ENCODE measurements at regions not wholly inside any gene's neighbourhood (a gene's known extent, or its start where the extent isn't known, plus 50 kb on each side); places are given as distances from the start of the nearest gene placed in this dataset.

DNA sequence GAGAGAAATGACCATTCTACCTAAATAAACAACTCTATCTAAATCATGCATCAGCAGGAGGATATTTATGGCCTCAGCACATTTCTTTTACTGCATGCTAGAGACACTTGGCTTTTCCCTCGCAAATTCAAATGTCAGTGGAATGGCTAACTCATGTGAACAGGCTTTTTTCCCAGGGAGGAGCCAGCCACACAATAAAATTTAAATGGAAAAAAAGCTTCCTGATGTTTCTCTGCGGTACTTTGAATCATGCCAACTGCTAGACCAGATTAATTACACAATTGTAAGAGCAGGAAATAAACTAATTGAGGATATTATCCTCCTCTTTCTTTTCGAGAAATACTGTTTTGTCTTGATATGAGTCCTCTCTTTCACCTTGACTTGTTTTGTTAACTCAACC lies 676.3 kb downstream of the IRS1 start:
- DNase-seq (ENCODE audit: low read depth in 1 of 2, low spot score in 1 of 2) = no peak
- H3K4me3 ChIP-seq (replicated peaks; ENCODE audit: insufficient read depth, low read length) = no peak overlapping the region
- no peak for TF ChIP-seq GABPA (IDR thresholded peaks at IDR 0.05; ENCODE audit: low read depth)
- no peak for TF ChIP-seq POLR2AphosphoS5 (IDR thresholded peaks at IDR 0.05; ENCODE audit: low read depth)
- TF ChIP-seq, protein P1, sequence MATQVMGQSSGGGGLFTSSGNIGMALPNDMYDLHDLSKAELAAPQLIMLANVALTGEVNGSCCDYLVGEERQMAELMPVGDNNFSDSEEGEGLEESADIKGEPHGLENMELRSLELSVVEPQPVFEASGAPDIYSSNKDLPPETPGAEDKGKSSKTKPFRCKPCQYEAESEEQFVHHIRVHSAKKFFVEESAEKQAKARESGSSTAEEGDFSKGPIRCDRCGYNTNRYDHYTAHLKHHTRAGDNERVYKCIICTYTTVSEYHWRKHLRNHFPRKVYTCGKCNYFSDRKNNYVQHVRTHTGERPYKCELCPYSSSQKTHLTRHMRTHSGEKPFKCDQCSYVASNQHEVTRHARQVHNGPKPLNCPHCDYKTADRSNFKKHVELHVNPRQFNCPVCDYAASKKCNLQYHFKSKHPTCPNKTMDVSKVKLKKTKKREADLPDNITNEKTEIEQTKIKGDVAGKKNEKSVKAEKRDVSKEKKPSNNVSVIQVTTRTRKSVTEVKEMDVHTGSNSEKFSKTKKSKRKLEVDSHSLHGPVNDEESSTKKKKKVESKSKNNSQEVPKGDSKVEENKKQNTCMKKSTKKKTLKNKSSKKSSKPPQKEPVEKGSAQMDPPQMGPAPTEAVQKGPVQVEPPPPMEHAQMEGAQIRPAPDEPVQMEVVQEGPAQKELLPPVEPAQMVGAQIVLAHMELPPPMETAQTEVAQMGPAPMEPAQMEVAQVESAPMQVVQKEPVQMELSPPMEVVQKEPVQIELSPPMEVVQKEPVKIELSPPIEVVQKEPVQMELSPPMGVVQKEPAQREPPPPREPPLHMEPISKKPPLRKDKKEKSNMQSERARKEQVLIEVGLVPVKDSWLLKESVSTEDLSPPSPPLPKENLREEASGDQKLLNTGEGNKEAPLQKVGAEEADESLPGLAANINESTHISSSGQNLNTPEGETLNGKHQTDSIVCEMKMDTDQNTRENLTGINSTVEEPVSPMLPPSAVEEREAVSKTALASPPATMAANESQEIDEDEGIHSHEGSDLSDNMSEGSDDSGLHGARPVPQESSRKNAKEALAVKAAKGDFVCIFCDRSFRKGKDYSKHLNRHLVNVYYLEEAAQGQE (IDR thresholded peaks at IDR 0.05; ENCODE audit: insufficient replicate concordance, low read depth) = no peak
- no peak for TF ChIP-seq SPI1 (IDR thresholded peaks at IDR 0.05; ENCODE audit: borderline replicate concordance, low read depth)
- TF ChIP-seq, protein P2, sequence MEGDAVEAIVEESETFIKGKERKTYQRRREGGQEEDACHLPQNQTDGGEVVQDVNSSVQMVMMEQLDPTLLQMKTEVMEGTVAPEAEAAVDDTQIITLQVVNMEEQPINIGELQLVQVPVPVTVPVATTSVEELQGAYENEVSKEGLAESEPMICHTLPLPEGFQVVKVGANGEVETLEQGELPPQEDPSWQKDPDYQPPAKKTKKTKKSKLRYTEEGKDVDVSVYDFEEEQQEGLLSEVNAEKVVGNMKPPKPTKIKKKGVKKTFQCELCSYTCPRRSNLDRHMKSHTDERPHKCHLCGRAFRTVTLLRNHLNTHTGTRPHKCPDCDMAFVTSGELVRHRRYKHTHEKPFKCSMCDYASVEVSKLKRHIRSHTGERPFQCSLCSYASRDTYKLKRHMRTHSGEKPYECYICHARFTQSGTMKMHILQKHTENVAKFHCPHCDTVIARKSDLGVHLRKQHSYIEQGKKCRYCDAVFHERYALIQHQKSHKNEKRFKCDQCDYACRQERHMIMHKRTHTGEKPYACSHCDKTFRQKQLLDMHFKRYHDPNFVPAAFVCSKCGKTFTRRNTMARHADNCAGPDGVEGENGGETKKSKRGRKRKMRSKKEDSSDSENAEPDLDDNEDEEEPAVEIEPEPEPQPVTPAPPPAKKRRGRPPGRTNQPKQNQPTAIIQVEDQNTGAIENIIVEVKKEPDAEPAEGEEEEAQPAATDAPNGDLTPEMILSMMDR (IDR thresholded peaks at IDR 0.05; ENCODE audit: insufficient read depth, low read length) = no peak
- no peak overlapping the region for H3K27ac ChIP-seq (replicated peaks)
- no peaks in the 10 kb centered on the region for H3K27me3 ChIP-seq (ENCODE audit: insufficient read depth, poor library complexity, severe bottlenecking)

DNA sequence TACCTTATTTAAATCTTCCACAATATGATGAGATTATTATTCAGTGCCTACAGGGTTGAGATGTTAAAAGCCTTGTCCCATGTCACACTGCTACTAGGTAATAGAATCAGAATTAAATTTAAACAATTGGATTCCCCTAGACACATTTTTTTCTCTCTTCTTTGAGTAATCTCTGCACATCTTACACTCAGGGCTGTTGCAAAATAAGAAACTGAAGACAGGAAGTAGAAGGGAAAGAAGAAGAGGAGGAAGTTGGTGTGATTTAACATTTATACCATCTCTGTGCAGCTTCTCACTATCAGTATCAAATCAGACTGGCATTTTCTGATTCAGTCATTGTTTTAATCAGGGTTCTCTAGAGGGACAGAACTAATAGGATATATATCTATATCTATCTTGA lies 677.6 kb downstream of the IRS1 start:
- peak in 1 of 2 experiments; percentile 38 for DNase-seq (ENCODE audit: low read depth in 1 of 2, low spot score in 1 of 2)
- Histone ChIP-seq H3K27ac (replicated peaks) (no peak overlapping the region), H3K4me3 (replicated peaks; ENCODE audit: insufficient read depth, low read length) (no peak overlapping the region), H3K27me3 (ENCODE audit: insufficient read depth, poor library complexity, severe bottlenecking) (no peaks in the 10 kb centered on the region)
- TF ChIP-seq GABPA (IDR thresholded peaks at IDR 0.05; ENCODE audit: low read depth) = 0 out of 2 replicates have a peak, but pooled peaks have one; percentile 29
- TF ChIP-seq, protein P2 (IDR thresholded peaks at IDR 0.05; ENCODE audit: insufficient read depth, low read length) = no peak
- TF ChIP-seq POLR2AphosphoS5 (IDR thresholded peaks at IDR 0.05; ENCODE audit: low read depth) = peak; percentile 27; the same call in 1 of the 2 replicates
- TF ChIP-seq, protein P1 (IDR thresholded peaks at IDR 0.05; ENCODE audit: insufficient replicate concordance, low read depth) = no peak
- TF ChIP-seq SPI1 (IDR thresholded peaks at IDR 0.05; ENCODE audit: borderline replicate concordance, low read depth) = peak; percentile 78

DNA sequence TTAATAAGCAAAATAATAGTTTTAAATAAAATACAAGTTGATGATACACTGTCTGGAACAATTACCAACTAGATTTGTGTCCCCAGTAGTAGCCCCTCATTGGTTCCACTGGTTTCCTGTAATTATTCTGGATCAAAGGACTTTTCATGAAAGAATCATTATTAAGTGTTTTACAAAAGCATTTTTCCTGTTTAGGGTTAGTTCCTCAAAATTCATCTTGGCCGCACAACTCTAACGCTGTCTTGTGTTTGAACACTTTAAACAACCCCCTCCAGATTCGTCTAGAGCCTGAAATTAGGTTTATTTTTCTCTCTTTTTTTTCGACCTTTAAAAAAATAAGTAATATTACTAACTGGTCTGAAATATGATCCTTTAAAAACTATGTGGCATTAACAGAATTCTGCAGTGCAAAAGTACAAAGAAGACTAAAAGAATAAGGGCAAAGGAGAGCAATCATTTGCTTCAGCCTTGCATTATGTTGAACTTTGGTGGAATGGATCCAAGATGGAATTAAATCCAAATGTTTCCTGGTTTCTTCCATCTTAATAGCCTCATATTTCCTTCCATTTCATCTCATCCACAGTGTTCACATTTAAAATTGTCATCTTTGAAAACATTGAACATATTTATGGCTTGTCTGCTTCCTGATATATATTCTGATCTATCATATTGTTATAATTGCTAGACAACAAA lies 678.4 kb downstream of the IRS1 start:
- H3K27me3 ChIP-seq (ENCODE audit: insufficient read depth, poor library complexity, severe bottlenecking) = no peaks in the 10 kb centered on the region

More for the DNA sequence above, 678.4 kb downstream of the IRS1 start:
- TF ChIP-seq SPI1 (IDR thresholded peaks at IDR 0.05; ENCODE audit: borderline replicate concordance, low read depth) (no peak), GABPA (IDR thresholded peaks at IDR 0.05; ENCODE audit: low read depth) (no peak), POLR2AphosphoS5 (IDR thresholded peaks at IDR 0.05; ENCODE audit: low read depth) (no peak)
- TF ChIP-seq, protein P2 (IDR thresholded peaks at IDR 0.05; ENCODE audit: insufficient read depth, low read length) = no peak
- TF ChIP-seq, protein P1 (IDR thresholded peaks at IDR 0.05; ENCODE audit: insufficient replicate concordance, low read depth) = no peak
- Histone ChIP-seq H3K4me3 (replicated peaks; ENCODE audit: insufficient read depth, low read length) (no peak overlapping the region), H3K27ac (replicated peaks) (no peak overlapping the region)
- peak in 1 of 2 experiments; percentile 29 for DNase-seq (ENCODE audit: low read depth in 1 of 2, low spot score in 1 of 2)
